ENCODE measurements at regions not wholly inside any gene's neighbourhood (a gene's known extent, or its start where the extent isn't known, plus 50 kb on each side); places are given as distances from the start of the nearest gene placed in this dataset.
A peak's percentile ranks its signal among the peaks of the same experiment; 100 is the strongest.

DNA sequence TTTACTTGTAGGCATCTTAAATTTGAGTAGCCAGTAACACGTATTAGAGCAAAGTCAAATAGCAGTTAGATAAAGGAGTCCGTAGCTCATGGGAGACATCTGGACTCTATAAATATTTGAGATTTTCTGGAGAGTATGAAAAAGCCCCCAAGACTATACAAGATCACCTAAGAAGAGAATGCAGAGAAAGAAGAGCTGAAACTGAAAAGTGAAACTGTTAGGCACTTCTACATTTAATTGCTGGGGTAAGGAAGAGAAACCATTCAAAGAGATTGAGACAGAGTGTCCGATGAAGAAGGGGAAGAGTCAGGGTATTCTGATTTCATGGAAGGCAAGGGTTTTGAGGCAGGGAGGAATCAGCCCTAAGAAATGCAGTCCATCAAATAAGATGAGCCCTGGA is 2372.1 kb downstream of the MAT2B start:
- no peak for ATAC-seq
- SMC1A ChIA-PET (ENCODE audit: uncharacterized antibody, unreplicated experiment) = no interaction called here
- H3K79me2 ChIP-seq (ENCODE audit: control insufficient read depth, insufficient read depth, low read length) = no peaks in the 10 kb centered on the region

GRCh38 chr5:165881259-165881658 is 2375.8 kb downstream of the MAT2B start:
- in situ Hi-C loops (cut with MboI) = no loop called here
- Histone ChIP-seq H4K20me1 (ENCODE audit: control insufficient read depth, insufficient read depth) (no peaks in the 10 kb centered on the region), H3K4me3 (no peak overlapping the region), H3K79me2 (ENCODE audit: control insufficient read depth, insufficient read depth, low read length) (no peaks in the 10 kb centered on the region), H3K4me2 (ENCODE audit: control insufficient read depth, insufficient read depth) (no peak overlapping the region), H3K9ac (ENCODE audit: control insufficient read depth, insufficient read depth, low read length) (no peak overlapping the region), H3K9me3 (replicated peaks; ENCODE audit: control insufficient read depth, insufficient read depth, low read length) (no peaks in the 10 kb centered on the region), H3K36me3 (ENCODE audit: control insufficient read depth in 2 of 2, insufficient read depth in 2 of 2, low read length in 1 of 2) (no peaks in the 10 kb centered on the region), H2AFZ (ENCODE audit: control insufficient read depth, low read depth, low read length) (no peak overlapping the region), H3K27ac (ENCODE audit: control insufficient read depth, insufficient read depth) (no peak overlapping the region), H3K4me1 (ENCODE audit: control insufficient read depth, insufficient read depth, low read length) (no peaks in the 10 kb centered on the region), H3K27me3 (replicated peaks in 1 of 2; ENCODE audit: control insufficient read depth in 2 of 2, insufficient read depth in 2 of 2, low read length in 1 of 2) (no peaks in the 10 kb centered on the region)
- no peak for FAIRE-seq
- SMC1A ChIA-PET (ENCODE audit: uncharacterized antibody, unreplicated experiment) = interaction anchor here (0.7 to 1.2 kb wide), 3 partner anchors 33 to 251 kb away, joined by 3 read pairs; no protein-coding TSS in a partner anchor
- no peak for TF ChIP-seq BCL11A (IDR thresholded peaks at IDR 0.05; ENCODE audit: low read depth, low read length)
- TF ChIP-seq LARP7 (IDR thresholded peaks at IDR 0.05) = no peak
- no peak for TF ChIP-seq MXI1 (IDR thresholded peaks at IDR 0.05; ENCODE audit: low read depth, low read length)
- intact Hi-C loops (cut with micrococcal nuclease; ENCODE audit: unreplicated experiment) = loop anchor here (5.0 kb wide), 1 partner anchor 249 kb away; no protein-coding TSS in a partner anchor
- DNase-seq (ENCODE audit: low read depth, low spot score) = no peak
- CTCF ChIA-PET = interaction anchor here (1.0 kb wide), 2 partner anchors 251 to 253 kb away, joined by 3 read pairs; no protein-coding TSS in a partner anchor
- no TSS peak for BruUV-seq (replicated peaks)
- WGBS (ENCODE audit: insufficient coverage, insufficient replicate concordance, low lambda C conversion rate, missing lambda C conversion rate) = 14% methylated on average over 2 of the region's 2 CpGs
- RAD21 ChIA-PET (ENCODE audit: unreplicated experiment) = interaction anchor here (0.9 kb wide), 1 partner anchor 251 kb away, joined by 3 read pairs; no protein-coding TSS in a partner anchor
- POLR2A ChIA-PET = no interaction called here
- ATAC-seq = peak; percentile 56

More for the DNA sequence above, 2372.1 kb downstream of the MAT2B start:
- intact Hi-C loops (cut with micrococcal nuclease; ENCODE audit: unreplicated experiment) = no loop called here
- ChIA-PET CTCF (no interaction called here), RAD21 (ENCODE audit: unreplicated experiment) (no interaction called here), POLR2A (no interaction called here)
- no peaks in the 10 kb centered on the region for H3K4me1 ChIP-seq (ENCODE audit: control insufficient read depth, insufficient read depth, low read length)
- H2AFZ ChIP-seq (ENCODE audit: control insufficient read depth, low read depth, low read length) = no peak overlapping the region
- FAIRE-seq = no peak
- in situ Hi-C loops (cut with MboI) = no loop called here
- WGBS (ENCODE audit: insufficient coverage, insufficient replicate concordance, low lambda C conversion rate, missing lambda C conversion rate) = 74% methylated on average over 3 of the region's 3 CpGs
- no peaks in the 10 kb centered on the region for H3K27me3 ChIP-seq (replicated peaks in 1 of 2; ENCODE audit: control insufficient read depth in 2 of 2, insufficient read depth in 2 of 2, low read length in 1 of 2)
- BruUV-seq (replicated peaks) = no TSS peak
- H3K9ac ChIP-seq (ENCODE audit: control insufficient read depth, insufficient read depth, low read length) = no peak overlapping the region
- TF ChIP-seq CHD1 (IDR thresholded peaks at IDR 0.05; ENCODE audit: low read depth, low read length) = no peak
- H3K4me3 ChIP-seq = no peak overlapping the region
- no peak overlapping the region for H3K27ac ChIP-seq (ENCODE audit: control insufficient read depth, insufficient read depth)
- DNase-seq (ENCODE audit: low read depth, low spot score) = no peak
- no peaks in the 10 kb centered on the region for H3K36me3 ChIP-seq (ENCODE audit: control insufficient read depth in 2 of 2, insufficient read depth in 2 of 2, low read length in 1 of 2)
- H3K4me2 ChIP-seq (ENCODE audit: control insufficient read depth, insufficient read depth) = no peak overlapping the region
- H3K9me3 ChIP-seq (replicated peaks; ENCODE audit: control insufficient read depth, insufficient read depth, low read length) = no peaks in the 10 kb centered on the region
- no peaks in the 10 kb centered on the region for H4K20me1 ChIP-seq (ENCODE audit: control insufficient read depth, insufficient read depth)

Measured in GM12878 (cell line).